GM12875 (cell line): ENCODE measurements at regions not wholly inside any gene's neighbourhood (a gene's known extent, or its start where the extent isn't known, plus 50 kb on each side); places are given as distances from the start of the nearest gene placed in this dataset.

Source experiments
- H3K4me3 ChIP-seq: one replicate; pipeline ENCODE4 v1.5.1; 2011; ENCODE audit warnings: low read depth, low read length, control low read depth
- TF ChIP-seq, protein P1 (sequence below): IDR thresholded peaks from 2 replicates; pipeline ENCODE4 v1.5.1; 2011; ENCODE audit warnings: low read depth, mild to moderate bottlenecking, control low read depth, inconsistent platforms, low read length, moderate library complexity, borderline replicate concordance; ENCODE audit not compliant: insufficient read depth

- TF ChIP-seq, protein P1, sequence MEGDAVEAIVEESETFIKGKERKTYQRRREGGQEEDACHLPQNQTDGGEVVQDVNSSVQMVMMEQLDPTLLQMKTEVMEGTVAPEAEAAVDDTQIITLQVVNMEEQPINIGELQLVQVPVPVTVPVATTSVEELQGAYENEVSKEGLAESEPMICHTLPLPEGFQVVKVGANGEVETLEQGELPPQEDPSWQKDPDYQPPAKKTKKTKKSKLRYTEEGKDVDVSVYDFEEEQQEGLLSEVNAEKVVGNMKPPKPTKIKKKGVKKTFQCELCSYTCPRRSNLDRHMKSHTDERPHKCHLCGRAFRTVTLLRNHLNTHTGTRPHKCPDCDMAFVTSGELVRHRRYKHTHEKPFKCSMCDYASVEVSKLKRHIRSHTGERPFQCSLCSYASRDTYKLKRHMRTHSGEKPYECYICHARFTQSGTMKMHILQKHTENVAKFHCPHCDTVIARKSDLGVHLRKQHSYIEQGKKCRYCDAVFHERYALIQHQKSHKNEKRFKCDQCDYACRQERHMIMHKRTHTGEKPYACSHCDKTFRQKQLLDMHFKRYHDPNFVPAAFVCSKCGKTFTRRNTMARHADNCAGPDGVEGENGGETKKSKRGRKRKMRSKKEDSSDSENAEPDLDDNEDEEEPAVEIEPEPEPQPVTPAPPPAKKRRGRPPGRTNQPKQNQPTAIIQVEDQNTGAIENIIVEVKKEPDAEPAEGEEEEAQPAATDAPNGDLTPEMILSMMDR, result peak; percentile 86
- H3K4me3 ChIP-seq, result no peak overlapping the region
These were observed 91.1 kb upstream of the OPRM1 start for GRCh38 chr6:153947808-153948447.

- TF ChIP-seq, protein P1, result no peak
- H3K4me3 ChIP-seq, result no peak overlapping the region
These were observed 94.8 kb upstream of the OPRM1 start for GRCh38 chr6:153944201-153944600.

GRCh38 chr6:153942361-153942760 lies 96.7 kb upstream of the OPRM1 start:
- no peak overlapping the region for H3K4me3 ChIP-seq
- TF ChIP-seq, protein P1, result no peak

- no peak overlapping the region for H3K4me3 ChIP-seq
- TF ChIP-seq, protein P1, result no peak
These were observed 97.3 kb upstream of the OPRM1 start for GRCh38 chr6:153941768-153942167.

GRCh38 chr6:153938876-153939275 lies 100.2 kb upstream of the OPRM1 start:
- H3K4me3 ChIP-seq, result no peak overlapping the region
- TF ChIP-seq, protein P1, result no peak

GRCh38 chr6:153931431-153931830 lies 107.6 kb upstream of the OPRM1 start:
- no peak overlapping the region for H3K4me3 ChIP-seq
- TF ChIP-seq, protein P1, result no peak

- TF ChIP-seq, protein P1, result no peak
These were observed 111.2 kb upstream of the OPRM1 start for GRCh38 chr6:153927867-153928266.

More at GRCh38 chr6:153927867-153928266, 111.2 kb upstream of the OPRM1 start:
- no peak overlapping the region for H3K4me3 ChIP-seq
